Activated CD4-positive, alpha-beta T cell treated with anti-CD3 and anti-CD28 coated beads, Interleukin-2, amount 50 U/mL, for 4 hours (primary cell): ENCODE measurements at regions not wholly inside any gene's neighbourhood (a gene's known extent, or its start where the extent isn't known, plus 50 kb on each side); places are given as distances from the start of the nearest gene placed in this dataset.
"Not testable (repeated sequence)": the region's sequence is repeated elsewhere in the genome, so short reads cannot be mapped to it uniquely, and the experiment has no call there.

ENCODE experiments used
- DNase-seq, 2 experiments: peaks; one replicate each; pipeline ENCODE4 v3.0.0-alpha.2; 2020

DNA sequence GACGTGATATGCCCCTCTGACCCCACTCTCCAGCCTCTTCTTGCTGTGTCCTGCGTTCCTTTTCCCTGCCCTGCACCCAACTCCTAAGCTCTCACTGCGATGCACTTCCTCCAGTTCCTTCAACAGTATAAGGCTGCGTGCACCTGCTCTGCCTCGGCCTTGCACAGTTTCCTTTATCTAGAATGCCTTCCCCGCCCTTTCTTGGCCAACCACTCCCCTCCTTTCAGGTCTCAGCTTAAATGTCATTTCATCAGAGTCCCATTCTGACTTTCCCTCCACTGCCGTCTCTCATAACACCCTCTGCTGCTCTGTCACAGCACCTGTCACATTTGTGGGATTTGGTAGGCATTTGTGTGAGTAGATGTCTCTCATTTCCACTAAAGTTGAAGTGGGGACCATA, 58.4 kb upstream of the NEIL3 start:
- DNase-seq, result no peak

DNA sequence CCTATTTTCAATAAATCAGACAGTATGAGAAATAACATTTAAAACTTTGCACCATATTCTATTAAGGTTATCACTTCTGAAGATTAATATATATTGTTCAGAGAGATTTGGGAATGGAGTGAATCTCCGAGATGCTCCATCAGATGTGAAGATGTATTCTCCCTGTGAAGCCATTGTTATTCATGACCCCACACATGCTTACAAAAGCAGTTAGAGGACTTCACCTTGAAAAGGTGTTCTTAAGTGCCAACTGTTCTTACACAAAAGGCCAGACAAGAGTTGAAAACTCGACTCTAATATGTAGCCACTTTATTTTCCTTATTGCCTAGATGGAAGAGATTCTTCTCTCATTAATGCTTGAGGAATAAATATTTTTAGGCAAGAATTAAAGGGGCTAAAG, 54.3 kb upstream of the NEIL3 start:
- no peak for DNase-seq

DNA sequence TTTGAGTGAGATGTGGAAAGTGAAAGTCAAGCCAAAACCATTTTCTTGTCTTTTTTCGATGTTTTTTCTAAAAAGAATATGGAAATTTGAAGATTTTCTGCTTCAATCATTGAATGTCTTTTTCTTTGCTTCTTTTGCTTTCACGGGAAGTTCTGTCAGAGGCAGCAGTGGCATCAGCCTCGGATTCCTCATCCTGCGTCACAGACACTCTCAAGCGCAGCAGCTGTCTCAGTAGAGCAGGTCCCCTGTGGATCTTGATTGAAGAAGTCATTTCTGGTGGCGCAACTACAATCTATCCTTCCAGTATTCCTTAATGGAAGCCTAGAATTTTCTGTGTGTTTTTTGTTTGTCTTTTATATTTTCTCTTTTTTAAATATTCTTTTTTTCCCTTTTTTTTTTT, 52.7 kb upstream of the NEIL3 start:
- DNase-seq, result no peak

DNA sequence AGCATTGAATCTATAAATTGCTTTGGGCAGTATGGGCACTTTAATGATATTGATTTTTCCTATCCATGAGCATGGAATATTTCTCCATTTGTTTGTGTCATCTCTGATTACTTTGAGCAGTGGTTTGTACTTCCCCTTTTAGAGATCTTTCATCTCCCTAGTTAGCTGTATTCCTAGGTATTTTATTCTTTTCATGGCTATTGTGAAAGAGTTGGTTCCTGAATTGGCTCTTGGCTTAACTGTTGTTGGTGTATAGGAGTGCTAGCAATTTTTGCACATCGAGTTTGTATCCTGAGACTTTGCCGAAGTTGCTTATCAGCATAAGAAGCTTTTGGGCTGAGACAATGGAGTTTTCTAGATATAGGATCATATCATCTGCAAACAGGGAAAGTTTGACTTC, 50.2 kb upstream of the NEIL3 start:
- not testable (repeated sequence) for DNase-seq
